ENCODE measurements at regions not wholly inside any gene's neighbourhood (a gene's known extent, or its start where the extent isn't known, plus 50 kb on each side); places are given as distances from the start of the nearest gene placed in this dataset.

- Histone ChIP-seq H3K9me3 (replicated peaks; ENCODE audit: insufficient read depth, low read length) (no peaks in the 10 kb centered on the region), H2AFZ (ENCODE audit: low read length) (no peak overlapping the region), H3F3A (ENCODE audit: insufficient read depth, low read length) (no peaks in the 10 kb centered on the region), H3K27me3 (replicated peaks; ENCODE audit: insufficient read depth, low read length) (no peaks in the 10 kb centered on the region), H3K4me1 (ENCODE audit: low read length) (peaks cover 4% of the 10 kb centered on the region; the same call in 1 of the 2 replicates), H3K4me3 (ENCODE audit: low read length) (no peak overlapping the region), H3K27ac (ENCODE audit: low read length) (no peak overlapping the region), H3K9ac (ENCODE audit: low read length) (no peak overlapping the region), H4K20me1 (ENCODE audit: insufficient read depth, low read length) (no peaks in the 10 kb centered on the region), H3K4me2 (ENCODE audit: low read depth, low read length) (no peak overlapping the region), H3K79me2 (ENCODE audit: low read length) (no peaks in the 10 kb centered on the region), H3K9me2 (replicated peaks; ENCODE audit: insufficient read depth, low read length) (no peaks in the 10 kb centered on the region), H3K36me3 (replicated peaks; ENCODE audit: insufficient read depth, low read length) (no peaks in the 10 kb centered on the region)
- no peak for TF ChIP-seq EZH2phosphoT487 (IDR thresholded peaks at IDR 0.05; ENCODE audit: low read length)
- TF ChIP-seq EZH2 (optimal IDR thresholded peaks at IDR 0.05; ENCODE audit: low read depth, low read length) = no peak
- TF ChIP-seq, protein P1, sequence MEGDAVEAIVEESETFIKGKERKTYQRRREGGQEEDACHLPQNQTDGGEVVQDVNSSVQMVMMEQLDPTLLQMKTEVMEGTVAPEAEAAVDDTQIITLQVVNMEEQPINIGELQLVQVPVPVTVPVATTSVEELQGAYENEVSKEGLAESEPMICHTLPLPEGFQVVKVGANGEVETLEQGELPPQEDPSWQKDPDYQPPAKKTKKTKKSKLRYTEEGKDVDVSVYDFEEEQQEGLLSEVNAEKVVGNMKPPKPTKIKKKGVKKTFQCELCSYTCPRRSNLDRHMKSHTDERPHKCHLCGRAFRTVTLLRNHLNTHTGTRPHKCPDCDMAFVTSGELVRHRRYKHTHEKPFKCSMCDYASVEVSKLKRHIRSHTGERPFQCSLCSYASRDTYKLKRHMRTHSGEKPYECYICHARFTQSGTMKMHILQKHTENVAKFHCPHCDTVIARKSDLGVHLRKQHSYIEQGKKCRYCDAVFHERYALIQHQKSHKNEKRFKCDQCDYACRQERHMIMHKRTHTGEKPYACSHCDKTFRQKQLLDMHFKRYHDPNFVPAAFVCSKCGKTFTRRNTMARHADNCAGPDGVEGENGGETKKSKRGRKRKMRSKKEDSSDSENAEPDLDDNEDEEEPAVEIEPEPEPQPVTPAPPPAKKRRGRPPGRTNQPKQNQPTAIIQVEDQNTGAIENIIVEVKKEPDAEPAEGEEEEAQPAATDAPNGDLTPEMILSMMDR (IDR thresholded peaks at IDR 0.05; ENCODE audit: low read length) = no peak
- no peak for DNase-seq
These were observed 108.9 kb upstream of the MAP4K3 start for GRCh38 chr2:39545957-39546356.

DNA sequence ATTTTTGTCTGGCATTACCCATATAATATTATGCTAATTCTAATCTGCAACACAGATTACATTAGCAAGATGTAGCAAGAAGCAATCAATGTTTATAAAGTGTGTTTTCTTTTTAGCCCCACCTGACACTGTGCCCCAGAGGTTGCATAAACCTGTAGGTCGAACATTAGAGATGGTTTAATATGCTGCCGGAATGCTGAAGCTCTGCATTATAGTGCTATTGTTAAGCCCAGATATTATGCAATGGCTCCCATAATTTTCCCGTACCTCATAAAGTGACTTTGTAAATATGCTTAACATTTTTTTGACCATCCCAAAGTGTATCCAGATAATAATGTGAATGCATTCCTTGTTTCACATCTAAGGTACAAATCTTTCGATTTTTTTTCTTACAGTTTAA lies 109.3 kb upstream of the MAP4K3 start:
- DNase-seq = no peak
- H3K9me3 ChIP-seq (replicated peaks; ENCODE audit: insufficient read depth, low read length) = no peaks in the 10 kb centered on the region
- no peak overlapping the region for H3K9ac ChIP-seq (ENCODE audit: low read length)
- H3K4me2 ChIP-seq (ENCODE audit: low read depth, low read length) = no peak overlapping the region
- H3K4me1 ChIP-seq (ENCODE audit: low read length) = no peaks in the 10 kb centered on the region
- no peaks in the 10 kb centered on the region for H3K9me2 ChIP-seq (replicated peaks; ENCODE audit: insufficient read depth, low read length)
- no peaks in the 10 kb centered on the region for H3K79me2 ChIP-seq (ENCODE audit: low read length)
- H2AFZ ChIP-seq (ENCODE audit: low read length) = no peak overlapping the region
- no peaks in the 10 kb centered on the region for H4K20me1 ChIP-seq (ENCODE audit: insufficient read depth, low read length)
- H3K36me3 ChIP-seq (replicated peaks; ENCODE audit: insufficient read depth, low read length) = no peaks in the 10 kb centered on the region
- H3K27ac ChIP-seq (ENCODE audit: low read length) = no peak overlapping the region
- no peak overlapping the region for H3K4me3 ChIP-seq (ENCODE audit: low read length)
- H3K27me3 ChIP-seq (replicated peaks; ENCODE audit: insufficient read depth, low read length) = no peaks in the 10 kb centered on the region
- no peaks in the 10 kb centered on the region for H3F3A ChIP-seq (ENCODE audit: insufficient read depth, low read length)
- no peak for TF ChIP-seq EZH2 (optimal IDR thresholded peaks at IDR 0.05; ENCODE audit: low read depth, low read length)
- TF ChIP-seq, protein P1 (IDR thresholded peaks at IDR 0.05; ENCODE audit: low read length) = no peak
- TF ChIP-seq EZH2phosphoT487 (IDR thresholded peaks at IDR 0.05; ENCODE audit: low read length) = no peak

- no peak for DNase-seq
- no peak overlapping the region for H3K27ac ChIP-seq (ENCODE audit: low read length)
- H3F3A ChIP-seq (ENCODE audit: insufficient read depth, low read length) = no peaks in the 10 kb centered on the region
- TF ChIP-seq, protein P1 (IDR thresholded peaks at IDR 0.05; ENCODE audit: low read length) = no peak
- TF ChIP-seq EZH2phosphoT487 (IDR thresholded peaks at IDR 0.05; ENCODE audit: low read length) (no peak), EZH2 (optimal IDR thresholded peaks at IDR 0.05; ENCODE audit: low read depth, low read length) (no peak)
- H4K20me1 ChIP-seq (ENCODE audit: insufficient read depth, low read length) = no peaks in the 10 kb centered on the region
- no peaks in the 10 kb centered on the region for H3K4me1 ChIP-seq (ENCODE audit: low read length)
- H3K9ac ChIP-seq (ENCODE audit: low read length) = no peak overlapping the region
- H3K9me2 ChIP-seq (replicated peaks; ENCODE audit: insufficient read depth, low read length) = no peaks in the 10 kb centered on the region
- no peaks in the 10 kb centered on the region for H3K79me2 ChIP-seq (ENCODE audit: low read length)
- H3K27me3 ChIP-seq (replicated peaks; ENCODE audit: insufficient read depth, low read length) = no peaks in the 10 kb centered on the region
- H3K36me3 ChIP-seq (replicated peaks; ENCODE audit: insufficient read depth, low read length) = no peaks in the 10 kb centered on the region
- H3K4me2 ChIP-seq (ENCODE audit: low read depth, low read length) = no peak overlapping the region
- H2AFZ ChIP-seq (ENCODE audit: low read length) = no peak overlapping the region
- H3K4me3 ChIP-seq (ENCODE audit: low read length) = no peak overlapping the region
- no peaks in the 10 kb centered on the region for H3K9me3 ChIP-seq (replicated peaks; ENCODE audit: insufficient read depth, low read length)
These were observed 109.9 kb upstream of the MAP4K3 start for GRCh38 chr2:39546937-39547336.
